HL-60 (cell line): ENCODE measurements at regions not wholly inside any gene's neighbourhood (a gene's known extent, or its start where the extent isn't known, plus 50 kb on each side); places are given as distances from the start of the nearest gene placed in this dataset.

Source experiments
- DNase-seq, 2 experiments: peaks; one replicate each; pipeline ENCODE4 v3.0.0-alpha.2; 2010 to 2020; ENCODE audit warnings: low read depth in 1 of 2, low spot score in 1 of 2
- H3K27ac ChIP-seq: fragments of 250-450 bp; sonication (Bioruptor Pico); replicated peaks from 2 replicates; pipeline ENCODE4 v1.5.1; 2020; ENCODE audit warnings: mild to moderate bottlenecking, moderate library complexity
- H3K27me3 ChIP-seq: fragments of 250-450 bp; sonication (Bioruptor Pico); 2 replicates; pipeline ENCODE4 v1.5.1; 2021; ENCODE audit warnings: mild to moderate bottlenecking, moderate library complexity; ENCODE audit not compliant: insufficient read depth, poor library complexity, severe bottlenecking
- H3K4me3 ChIP-seq: replicated peaks from 2 replicates; pipeline ENCODE4 v1.5.1; 2011; ENCODE audit warnings: mild to moderate bottlenecking, control low read depth, low read length; ENCODE audit not compliant: insufficient read depth
- GABPA ChIP-seq: IDR thresholded peaks from 2 replicates; pipeline ENCODE4 v1.6.1; 2012; ENCODE audit warnings: low read depth
- POLR2AphosphoS5 ChIP-seq: IDR thresholded peaks from 2 replicates; pipeline ENCODE4 v1.6.1; 2012; ENCODE audit warnings: low read depth
- SPI1 ChIP-seq: IDR thresholded peaks from 2 replicates; pipeline ENCODE4 v1.6.1; 2012; ENCODE audit warnings: low read depth, mild to moderate bottlenecking, borderline replicate concordance
- TF ChIP-seq, protein P1 (sequence below): IDR thresholded peaks from 2 replicates; pipeline ENCODE4 v1.6.1; 2012; ENCODE audit warnings: low read depth; ENCODE audit not compliant: insufficient replicate concordance
- TF ChIP-seq, protein P2 (sequence below): IDR thresholded peaks from one replicate; pipeline ENCODE4 v1.5.1; 2011; ENCODE audit warnings: low read length, control low read depth, inconsistent platforms; ENCODE audit not compliant: insufficient read depth

DNA sequence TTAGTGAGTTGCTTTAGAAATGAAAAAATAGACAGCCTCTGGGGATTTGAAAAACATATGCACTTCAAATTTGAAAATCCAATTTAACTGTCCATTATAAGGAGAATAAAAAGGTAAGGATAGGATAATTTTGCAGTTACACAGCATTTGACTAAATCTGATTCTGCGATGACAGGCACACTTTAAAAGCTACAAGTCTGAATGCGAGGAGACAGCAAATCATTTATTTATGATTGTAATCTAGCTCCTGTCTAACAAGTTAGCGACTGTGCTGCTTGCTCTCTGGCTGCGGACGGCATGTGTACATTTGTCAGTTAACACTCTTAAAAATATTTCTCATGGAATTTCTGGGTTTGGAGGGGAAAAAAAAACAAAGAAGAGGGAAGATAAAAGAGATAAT lies 514.8 kb downstream of the MN1 start:
- no peak for DNase-seq
- Histone ChIP-seq H3K27ac (no peak overlapping the region), H3K27me3 (no peaks in the 10 kb centered on the region), H3K4me3 (no peak overlapping the region)
- no peak for TF ChIP-seq POLR2AphosphoS5
- TF ChIP-seq SPI1, result no peak
- TF ChIP-seq, protein P1, sequence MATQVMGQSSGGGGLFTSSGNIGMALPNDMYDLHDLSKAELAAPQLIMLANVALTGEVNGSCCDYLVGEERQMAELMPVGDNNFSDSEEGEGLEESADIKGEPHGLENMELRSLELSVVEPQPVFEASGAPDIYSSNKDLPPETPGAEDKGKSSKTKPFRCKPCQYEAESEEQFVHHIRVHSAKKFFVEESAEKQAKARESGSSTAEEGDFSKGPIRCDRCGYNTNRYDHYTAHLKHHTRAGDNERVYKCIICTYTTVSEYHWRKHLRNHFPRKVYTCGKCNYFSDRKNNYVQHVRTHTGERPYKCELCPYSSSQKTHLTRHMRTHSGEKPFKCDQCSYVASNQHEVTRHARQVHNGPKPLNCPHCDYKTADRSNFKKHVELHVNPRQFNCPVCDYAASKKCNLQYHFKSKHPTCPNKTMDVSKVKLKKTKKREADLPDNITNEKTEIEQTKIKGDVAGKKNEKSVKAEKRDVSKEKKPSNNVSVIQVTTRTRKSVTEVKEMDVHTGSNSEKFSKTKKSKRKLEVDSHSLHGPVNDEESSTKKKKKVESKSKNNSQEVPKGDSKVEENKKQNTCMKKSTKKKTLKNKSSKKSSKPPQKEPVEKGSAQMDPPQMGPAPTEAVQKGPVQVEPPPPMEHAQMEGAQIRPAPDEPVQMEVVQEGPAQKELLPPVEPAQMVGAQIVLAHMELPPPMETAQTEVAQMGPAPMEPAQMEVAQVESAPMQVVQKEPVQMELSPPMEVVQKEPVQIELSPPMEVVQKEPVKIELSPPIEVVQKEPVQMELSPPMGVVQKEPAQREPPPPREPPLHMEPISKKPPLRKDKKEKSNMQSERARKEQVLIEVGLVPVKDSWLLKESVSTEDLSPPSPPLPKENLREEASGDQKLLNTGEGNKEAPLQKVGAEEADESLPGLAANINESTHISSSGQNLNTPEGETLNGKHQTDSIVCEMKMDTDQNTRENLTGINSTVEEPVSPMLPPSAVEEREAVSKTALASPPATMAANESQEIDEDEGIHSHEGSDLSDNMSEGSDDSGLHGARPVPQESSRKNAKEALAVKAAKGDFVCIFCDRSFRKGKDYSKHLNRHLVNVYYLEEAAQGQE, result no peak
- TF ChIP-seq, protein P2, sequence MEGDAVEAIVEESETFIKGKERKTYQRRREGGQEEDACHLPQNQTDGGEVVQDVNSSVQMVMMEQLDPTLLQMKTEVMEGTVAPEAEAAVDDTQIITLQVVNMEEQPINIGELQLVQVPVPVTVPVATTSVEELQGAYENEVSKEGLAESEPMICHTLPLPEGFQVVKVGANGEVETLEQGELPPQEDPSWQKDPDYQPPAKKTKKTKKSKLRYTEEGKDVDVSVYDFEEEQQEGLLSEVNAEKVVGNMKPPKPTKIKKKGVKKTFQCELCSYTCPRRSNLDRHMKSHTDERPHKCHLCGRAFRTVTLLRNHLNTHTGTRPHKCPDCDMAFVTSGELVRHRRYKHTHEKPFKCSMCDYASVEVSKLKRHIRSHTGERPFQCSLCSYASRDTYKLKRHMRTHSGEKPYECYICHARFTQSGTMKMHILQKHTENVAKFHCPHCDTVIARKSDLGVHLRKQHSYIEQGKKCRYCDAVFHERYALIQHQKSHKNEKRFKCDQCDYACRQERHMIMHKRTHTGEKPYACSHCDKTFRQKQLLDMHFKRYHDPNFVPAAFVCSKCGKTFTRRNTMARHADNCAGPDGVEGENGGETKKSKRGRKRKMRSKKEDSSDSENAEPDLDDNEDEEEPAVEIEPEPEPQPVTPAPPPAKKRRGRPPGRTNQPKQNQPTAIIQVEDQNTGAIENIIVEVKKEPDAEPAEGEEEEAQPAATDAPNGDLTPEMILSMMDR, result no peak
- no peak for TF ChIP-seq GABPA

DNA sequence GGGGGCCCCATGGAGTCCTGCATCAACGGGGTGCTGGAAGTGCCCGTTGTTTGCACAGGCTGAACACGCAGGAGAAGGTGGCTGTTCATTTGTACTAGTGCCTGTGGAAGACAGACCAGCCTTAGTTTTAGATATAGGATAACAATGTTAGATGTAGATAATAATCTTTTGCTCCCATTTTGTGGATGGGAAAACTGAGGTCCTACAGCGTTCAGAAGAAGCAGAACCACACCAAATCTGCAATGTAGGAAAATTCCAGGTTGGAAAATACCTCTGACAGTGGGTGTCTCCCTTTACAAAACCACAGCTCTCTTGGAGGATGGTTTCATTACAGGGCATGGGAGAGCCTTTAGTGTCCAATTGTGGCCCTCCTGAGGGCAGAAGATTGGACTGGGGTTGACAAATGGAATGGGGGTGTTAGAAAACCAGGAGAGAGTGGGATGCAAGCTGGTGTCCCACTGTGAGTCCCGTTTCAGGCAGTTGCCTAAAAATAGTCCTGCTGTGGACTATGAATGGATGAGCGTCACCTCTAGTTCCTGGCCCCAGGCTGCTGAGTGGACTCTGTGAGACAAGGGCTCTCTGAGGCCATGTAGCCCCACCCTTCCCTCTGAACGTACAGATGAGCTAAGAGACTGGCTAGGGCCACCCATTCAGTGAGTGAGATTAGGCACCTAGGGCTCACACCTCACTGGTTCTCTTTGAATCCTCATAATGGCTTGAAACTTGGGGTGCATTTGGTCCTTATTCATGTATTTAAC lies 508.8 kb downstream of the MN1 start:
- TF ChIP-seq GABPA (no peak), SPI1 (no peak), POLR2AphosphoS5 (no peak)
- TF ChIP-seq, protein P1, result no peak
- TF ChIP-seq, protein P2, result no peak
- DNase-seq, result no peak
- H3K27ac ChIP-seq, result no peak overlapping the region
- H3K27me3 ChIP-seq, result peaks cover 1% of the 10 kb centered on the region
- no peak overlapping the region for H3K4me3 ChIP-seq

DNA sequence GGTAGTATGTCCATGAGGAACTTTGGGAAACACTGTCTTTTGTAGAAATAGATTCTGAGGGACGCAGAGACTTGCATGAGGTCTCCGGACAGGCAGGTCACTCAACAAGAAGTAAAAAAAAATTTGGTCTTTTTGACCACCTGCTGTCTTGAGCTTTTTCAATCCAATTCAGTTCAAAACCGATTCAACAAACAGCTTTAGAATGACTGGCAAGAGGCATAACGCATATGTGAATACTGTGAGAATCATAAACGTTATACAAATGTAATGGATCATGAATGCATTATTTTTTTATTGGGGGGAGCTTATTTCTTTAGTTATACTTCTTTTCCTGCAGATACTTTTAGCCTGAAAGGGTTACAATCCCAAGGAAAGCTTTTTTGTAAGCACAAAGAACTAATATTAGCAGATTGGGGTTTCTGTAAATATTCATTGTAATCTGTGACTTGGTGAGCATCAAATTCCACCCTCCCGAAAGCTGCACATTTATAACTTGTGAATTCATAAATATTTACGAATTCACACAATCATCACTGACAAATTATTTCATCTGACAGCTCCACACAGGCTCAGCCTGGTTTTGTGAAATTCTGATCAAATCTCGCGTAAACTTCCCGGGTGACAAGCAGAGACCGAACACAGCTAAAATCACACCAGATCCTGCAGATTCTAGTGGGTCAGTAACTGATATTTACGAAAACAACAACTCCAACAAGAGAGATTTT lies 507.7 kb downstream of the MN1 start:
- no peak overlapping the region for H3K27ac ChIP-seq
- peaks cover 8% of the 10 kb centered on the region for H3K27me3 ChIP-seq

More for the DNA sequence above, 507.7 kb downstream of the MN1 start:
- no peak overlapping the region for H3K4me3 ChIP-seq
- TF ChIP-seq POLR2AphosphoS5 (no peak), GABPA (no peak), SPI1 (no peak)
- TF ChIP-seq, protein P2, result no peak
- TF ChIP-seq, protein P1, result no peak
- DNase-seq, result no peak
